GM21526 (cell line): ENCODE measurements at regions not wholly inside any gene's neighbourhood (a gene's known extent, or its start where the extent isn't known, plus 50 kb on each side); places are given as distances from the start of the nearest gene placed in this dataset.

Experiments used
- ATAC-seq: cut with Tn5 transposase; IDR thresholded peaks from one replicate; pipeline ENCODE4 v1.9.1; 2021; ENCODE audit warnings: moderate library complexity; ENCODE audit not compliant: unreplicated experiment, low FRiP score

DNA sequence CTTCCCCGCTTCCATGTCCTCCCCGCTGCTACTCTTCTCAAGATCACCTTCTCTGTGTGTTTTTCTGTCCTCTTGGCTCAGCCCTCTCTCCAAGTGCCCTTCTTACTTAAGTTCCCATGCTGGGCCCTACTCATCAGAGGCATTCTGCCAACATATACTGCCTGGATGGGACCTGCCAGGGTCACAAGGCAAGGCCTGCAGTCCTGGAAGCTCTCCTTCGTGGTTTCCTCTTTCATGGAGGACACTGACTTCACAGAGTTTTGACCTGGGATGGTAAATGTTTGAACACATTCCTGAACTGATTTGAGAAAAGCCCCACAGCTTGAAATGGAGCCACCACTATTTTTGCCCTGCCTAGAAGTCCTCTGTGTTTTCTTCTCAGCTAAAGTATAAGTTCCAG lies 140.9 kb downstream of the TMEM30B start:
- ATAC-seq, result no peak

DNA sequence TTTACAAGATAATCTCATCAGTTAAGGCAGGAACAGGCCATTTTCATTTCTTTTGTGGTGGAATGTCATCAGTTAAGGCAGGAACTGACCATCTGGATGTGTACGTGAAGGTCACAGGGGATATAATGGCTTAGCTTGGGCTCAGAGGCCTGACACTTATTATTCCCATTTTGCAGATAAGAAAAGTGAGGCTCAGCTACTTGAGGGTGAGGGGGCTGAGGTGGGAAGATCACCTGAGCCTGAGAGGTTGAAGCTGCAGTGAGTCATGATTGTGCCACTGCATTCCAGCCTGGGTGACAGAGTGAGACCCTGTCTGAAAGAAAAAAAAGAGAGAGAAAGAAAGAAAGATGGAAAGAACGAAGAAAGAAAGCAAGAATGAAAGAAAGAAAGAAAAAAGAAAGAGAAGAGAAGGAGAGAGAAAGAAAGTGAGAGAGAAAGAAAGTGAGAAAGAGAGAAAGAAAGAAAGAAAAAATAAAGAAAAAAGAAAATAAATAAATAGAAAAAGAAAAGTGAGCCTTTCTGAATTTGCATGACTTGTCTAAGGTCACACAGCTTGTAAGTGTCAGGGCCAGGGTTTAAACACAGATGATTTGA lies 142.0 kb downstream of the TMEM30B start:
- no peak for ATAC-seq

DNA sequence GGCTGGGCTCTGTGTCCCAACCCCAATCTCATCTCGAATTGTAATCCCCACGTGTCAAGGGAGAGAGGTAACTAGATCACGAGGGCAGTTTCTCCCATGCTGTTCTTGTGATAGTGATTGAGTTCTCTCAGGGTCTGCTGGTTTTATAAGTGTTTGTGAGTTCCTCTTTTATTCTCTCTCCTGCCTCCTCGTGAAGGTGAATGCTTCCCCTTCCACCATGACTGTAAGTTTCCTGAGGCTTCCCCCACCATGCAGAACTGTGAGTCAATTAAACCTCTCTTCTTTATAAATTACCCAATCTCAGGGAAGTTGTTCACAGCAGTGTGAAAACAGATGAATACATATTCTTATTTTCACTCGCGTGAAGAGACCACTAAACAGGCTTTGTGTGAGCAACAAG lies 148.2 kb downstream of the TMEM30B start:
- ATAC-seq, result no peak

GRCh38 chr14:61132336-61132735 lies 148.8 kb downstream of the TMEM30B start:
- no peak for ATAC-seq

GRCh38 chr14:61130512-61131260 lies 149.6 kb downstream of the SLC38A6 start:
- no peak for ATAC-seq

GRCh38 chr14:61129168-61129745 lies 148.2 kb downstream of the SLC38A6 start:
- ATAC-seq, result no peak

GRCh38 chr14:61128382-61129167 lies 147.5 kb downstream of the SLC38A6 start:
- no peak for ATAC-seq

DNA sequence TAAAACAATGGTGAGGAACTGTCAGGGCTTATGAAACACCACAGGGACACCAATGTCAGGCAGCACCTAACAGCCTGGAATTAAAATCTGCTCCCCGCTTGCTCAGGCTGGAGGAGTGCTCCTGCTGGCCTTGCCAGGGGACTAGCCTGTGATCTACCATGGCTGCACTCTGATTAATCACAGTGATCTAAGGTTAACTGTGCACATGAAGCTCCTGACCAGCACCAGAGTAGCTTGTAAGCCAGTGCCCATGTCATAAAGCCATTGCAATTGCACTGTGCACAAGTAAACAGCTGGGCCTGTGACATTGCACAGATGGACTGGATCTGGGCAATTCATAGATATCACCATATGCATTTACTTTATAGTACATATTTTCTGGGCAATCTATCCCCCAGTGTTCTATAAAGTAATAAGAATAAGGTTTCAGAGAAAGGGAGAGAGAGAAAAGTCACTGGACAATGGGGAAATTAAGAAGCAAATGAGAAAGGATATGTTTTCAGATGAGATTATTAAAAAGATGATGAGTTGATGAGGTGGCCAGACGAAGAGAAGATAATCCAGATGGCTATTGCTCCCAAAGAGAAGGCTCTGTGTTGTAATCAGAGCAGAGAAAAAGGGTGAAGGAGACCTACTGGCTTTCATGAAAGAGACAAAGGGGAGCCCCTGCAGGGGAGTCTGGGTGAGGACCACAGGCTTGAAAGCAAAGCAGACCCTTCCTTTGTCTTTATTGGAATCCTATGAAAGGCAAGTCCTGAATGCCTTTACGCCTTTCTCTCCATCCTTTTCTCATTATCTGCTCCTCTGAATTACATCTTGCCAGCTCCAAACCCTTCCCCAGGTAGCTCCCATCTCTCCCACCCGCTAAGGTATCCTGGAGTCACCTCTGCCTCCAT lies 145.8 kb downstream of the SLC38A6 start:
- ATAC-seq, result no peak

GRCh38 chr14:61125867-61126572 lies 145.0 kb downstream of the SLC38A6 start:
- no peak for ATAC-seq

DNA sequence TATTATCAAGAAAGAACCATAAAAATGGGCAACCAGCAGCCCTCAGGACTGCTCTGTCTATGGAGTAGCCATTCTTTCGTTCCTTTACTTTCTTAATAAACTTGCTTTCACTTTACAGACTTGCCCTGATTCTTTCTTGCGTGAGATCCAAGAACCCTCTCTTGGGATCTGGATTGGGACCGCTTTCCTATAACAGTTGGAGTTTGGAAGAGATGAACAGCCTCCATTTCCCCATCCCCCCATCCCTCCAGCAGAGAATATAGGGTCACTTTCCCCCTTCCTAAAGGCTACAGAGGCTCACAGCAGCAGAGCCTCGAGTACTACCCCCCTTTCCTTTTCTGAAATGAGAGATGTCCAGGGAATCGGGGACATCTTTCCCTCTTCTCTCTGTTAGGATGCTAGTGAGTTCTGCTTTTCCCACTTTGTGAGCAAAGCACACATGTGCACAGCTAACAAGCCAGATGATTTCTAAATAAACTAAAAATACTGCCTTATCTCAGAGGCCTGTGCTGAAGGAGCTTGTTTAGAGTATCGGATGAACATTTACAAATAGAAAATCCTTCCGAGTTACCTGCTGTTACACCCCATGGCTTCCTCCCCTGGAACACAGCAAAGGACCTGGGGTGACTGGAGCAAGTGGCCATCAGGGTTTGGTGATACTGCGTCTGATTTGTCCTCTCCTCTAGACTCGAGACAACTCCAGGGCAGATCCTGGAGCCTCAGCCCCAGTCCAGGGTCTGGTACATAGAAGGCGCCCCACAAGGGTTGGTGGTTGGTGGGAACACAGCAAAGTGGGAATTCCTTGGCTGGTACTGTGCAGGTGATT lies 144.2 kb downstream of the SLC38A6 start:
- ATAC-seq, result no peak

DNA sequence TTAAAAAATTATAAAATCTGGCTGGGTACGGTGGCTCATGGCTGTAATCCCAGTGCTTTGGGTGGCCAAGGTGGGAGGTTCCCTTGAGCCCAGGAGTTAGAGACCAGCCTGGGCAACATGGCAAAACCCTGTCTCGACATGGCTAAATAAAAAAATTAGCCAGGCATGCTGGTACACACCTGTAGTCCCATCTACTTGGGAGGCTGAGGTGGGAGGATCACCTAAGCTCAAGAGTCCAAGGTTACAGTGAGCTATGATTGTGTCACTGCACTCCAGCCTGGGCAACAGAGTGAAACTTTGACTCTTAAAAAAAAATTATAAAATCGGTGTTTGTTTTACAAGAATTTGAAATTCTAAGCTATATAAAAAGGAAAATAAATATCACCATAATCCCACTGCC lies 141.8 kb downstream of the SLC38A6 start:
- ATAC-seq, result no peak

- ATAC-seq, result no peak
Observed at GRCh38 chr14:61121355-61121787, 140.3 kb downstream of the SLC38A6 start.

- no peak for ATAC-seq
Observed at GRCh38 chr14:61120576-61120975, 139.5 kb downstream of the SLC38A6 start.

GRCh38 chr14:61119006-61119405 lies 138.0 kb downstream of the SLC38A6 start:
- no peak for ATAC-seq

DNA sequence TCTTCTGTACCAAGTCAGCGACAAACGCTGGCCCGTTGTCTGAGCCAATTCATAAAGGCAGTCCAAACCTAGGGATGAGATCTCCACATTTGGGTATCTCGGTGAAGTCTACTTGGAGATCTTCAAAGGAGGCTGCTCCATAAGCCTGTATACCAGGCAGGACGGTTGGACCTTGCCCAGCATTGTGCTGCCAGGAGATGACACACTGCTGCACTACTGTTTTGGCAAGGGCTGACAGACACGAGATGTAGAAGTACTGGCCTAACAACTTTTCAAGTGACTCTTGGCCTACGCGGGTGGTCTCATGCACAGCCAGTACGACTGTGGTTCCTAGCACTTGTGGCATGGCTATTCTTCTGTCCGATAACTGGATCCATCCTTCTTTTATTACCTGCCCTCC lies 135.3 kb downstream of the SLC38A6 start:
- ATAC-seq, result no peak

DNA sequence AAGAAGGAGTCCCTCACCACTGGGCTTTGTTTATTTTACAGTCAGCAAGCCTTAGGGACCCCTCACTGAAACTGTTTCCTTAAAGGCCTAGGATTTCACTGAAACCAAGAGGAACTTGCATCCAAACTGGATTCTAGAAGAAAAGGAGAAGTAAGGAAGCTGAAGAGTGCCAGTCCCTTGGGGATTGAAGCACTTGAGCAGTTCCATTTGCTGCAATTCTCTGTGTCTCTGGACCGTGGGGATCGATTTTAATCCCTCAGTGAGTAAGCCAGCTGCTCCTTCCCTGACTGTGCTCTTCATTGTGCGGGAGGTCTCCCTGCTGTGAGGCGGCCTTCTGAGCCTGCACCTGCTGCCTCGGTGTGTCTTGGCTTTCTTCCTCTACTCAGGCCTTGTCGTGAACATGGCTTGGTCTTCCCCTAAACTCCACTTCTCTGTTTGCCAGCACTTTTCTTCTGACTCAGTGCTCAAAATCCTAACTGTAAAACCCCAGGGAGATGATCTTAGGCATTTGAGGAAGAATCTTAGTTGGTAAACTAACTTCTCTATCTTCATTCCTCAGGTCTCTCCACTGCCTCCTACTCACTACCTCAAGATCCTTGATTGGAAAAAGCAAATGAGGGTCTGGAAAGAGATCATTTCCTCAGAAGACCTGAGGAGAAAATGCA lies 132.6 kb downstream of the SLC38A6 start:
- no peak for ATAC-seq

GRCh38 chr14:61112506-61112905 lies 131.5 kb downstream of the SLC38A6 start:
- no peak for ATAC-seq

GRCh38 chr14:61111731-61112130 lies 130.7 kb downstream of the SLC38A6 start:
- ATAC-seq, result no peak
